HEK293T (cell line): ENCODE measurements at regions not wholly inside any gene's neighbourhood (a gene's known extent, or its start where the extent isn't known, plus 50 kb on each side); places are given as distances from the start of the nearest gene placed in this dataset.

Experiments
- ARNT ChIP-seq: fragments of 450-650 bp; IDR thresholded peaks from 2 replicates; pipeline ENCODE4 v1.6.1; 2017; ENCODE audit warnings: mild to moderate bottlenecking
- BHLHE40 ChIP-seq: fragments of 450-650 bp; IDR thresholded peaks from 2 replicates; pipeline ENCODE4 v1.6.1; 2016; ENCODE audit warnings: mild to moderate bottlenecking, moderate library complexity, borderline replicate concordance
- FOXM1 ChIP-seq: fragments of 450-650 bp; IDR thresholded peaks from 2 replicates; pipeline ENCODE4 v1.6.1; 2017; ENCODE audit warnings: mild to moderate bottlenecking, borderline replicate concordance
- HDGF ChIP-seq: fragments of 450-650 bp; IDR thresholded peaks from 2 replicates; pipeline ENCODE4 v1.6.1; 2017; ENCODE audit warnings: antibody characterized with exemption, borderline replicate concordance
- L3MBTL2 ChIP-seq: fragments of 450-650 bp; conservative IDR thresholded peaks from 2 replicates; pipeline ENCODE4 v1.6.1; 2016; ENCODE audit warnings: mild to moderate bottlenecking
- LEF1 ChIP-seq: fragments of 450-650 bp; IDR thresholded peaks from 2 replicates; pipeline ENCODE4 v1.6.1; 2017; ENCODE audit warnings: mild to moderate bottlenecking, borderline replicate concordance
- SP1 ChIP-seq: fragments of 450-650 bp; IDR thresholded peaks from 2 replicates; pipeline ENCODE4 v1.6.1; 2017
- SUZ12 ChIP-seq: fragments of 450-650 bp; IDR thresholded peaks from 2 replicates; pipeline ENCODE4 v1.6.1; 2016; ENCODE audit warnings: mild to moderate bottlenecking
- ZNF384 ChIP-seq: fragments of 450-650 bp; IDR thresholded peaks from 2 replicates; pipeline ENCODE4 v1.6.1; 2016

GRCh38 chr11:127966821-127967220 lies 620.5 kb downstream of the ETS1 start:
- TF ChIP-seq ARNT = no peak
- TF ChIP-seq SP1 = no peak
- TF ChIP-seq FOXM1 = no peak
- TF ChIP-seq BHLHE40 = no peak
- no peak for TF ChIP-seq ZNF384
- no peak for TF ChIP-seq LEF1
- TF ChIP-seq SUZ12 = no peak
- TF ChIP-seq L3MBTL2 = no peak
- no peak for TF ChIP-seq HDGF
